ENCODE measurements at regions not wholly inside any gene's neighbourhood (a gene's known extent, or its start where the extent isn't known, plus 50 kb on each side); places are given as distances from the start of the nearest gene placed in this dataset.

DNA sequence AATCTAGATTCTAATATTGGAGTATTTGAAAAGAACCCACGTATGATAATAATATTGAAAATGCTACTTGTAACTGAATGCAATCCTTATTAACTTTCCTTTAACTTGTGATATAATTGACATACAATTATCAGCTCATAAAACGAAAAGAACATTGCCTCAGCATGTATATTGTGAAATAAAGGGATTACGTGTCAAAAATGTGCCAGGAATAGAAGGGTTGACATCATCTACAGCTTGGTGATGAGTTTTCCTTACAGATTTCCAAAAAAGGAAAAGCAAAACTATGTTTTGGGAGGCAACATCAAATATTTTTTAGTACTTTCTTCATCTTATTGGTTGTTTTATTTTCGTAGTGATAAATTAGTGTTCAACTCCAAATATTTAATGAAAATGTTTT is 266.0 kb upstream of the PTGER4 start:
- no peak for DNase-seq (ENCODE audit: low spot score)

- DNase-seq (ENCODE audit: low spot score) = no peak
Measured at GRCh38 chr5:40412771-40413170, 266.9 kb upstream of the PTGER4 start.

DNA sequence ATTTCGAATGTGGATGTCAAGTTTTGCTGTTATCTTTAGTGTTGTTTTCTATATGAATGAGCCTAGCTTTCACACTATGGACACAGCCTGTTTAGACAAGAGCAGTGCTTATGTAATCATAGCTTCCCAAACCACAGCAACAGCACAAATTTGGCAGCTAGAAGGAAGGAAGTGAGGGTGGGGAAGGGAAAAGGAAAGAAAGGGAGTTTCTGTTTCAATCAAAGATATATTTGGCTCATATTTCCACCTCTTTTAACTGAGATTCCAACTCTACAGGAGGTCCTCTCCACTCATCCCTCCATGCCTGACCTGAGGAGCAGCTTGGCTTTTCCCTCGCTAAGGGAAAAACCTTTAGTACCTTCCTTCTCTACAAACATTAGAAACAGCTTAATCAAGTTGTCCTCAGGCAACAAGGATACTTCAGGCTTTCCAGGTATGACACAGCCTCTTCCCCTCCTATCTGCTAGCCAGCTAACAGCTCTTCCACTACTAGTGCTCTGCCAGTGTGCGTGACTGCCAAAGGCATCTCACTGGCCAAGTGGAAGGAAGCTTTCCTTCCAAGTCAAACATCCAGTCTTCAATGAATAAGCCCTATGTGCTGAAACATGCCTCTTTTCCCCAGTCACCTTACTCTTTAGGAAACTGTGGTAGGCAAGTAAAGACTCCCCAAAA is 268.6 kb upstream of the PTGER4 start:
- no peak for DNase-seq (ENCODE audit: low spot score)

DNA sequence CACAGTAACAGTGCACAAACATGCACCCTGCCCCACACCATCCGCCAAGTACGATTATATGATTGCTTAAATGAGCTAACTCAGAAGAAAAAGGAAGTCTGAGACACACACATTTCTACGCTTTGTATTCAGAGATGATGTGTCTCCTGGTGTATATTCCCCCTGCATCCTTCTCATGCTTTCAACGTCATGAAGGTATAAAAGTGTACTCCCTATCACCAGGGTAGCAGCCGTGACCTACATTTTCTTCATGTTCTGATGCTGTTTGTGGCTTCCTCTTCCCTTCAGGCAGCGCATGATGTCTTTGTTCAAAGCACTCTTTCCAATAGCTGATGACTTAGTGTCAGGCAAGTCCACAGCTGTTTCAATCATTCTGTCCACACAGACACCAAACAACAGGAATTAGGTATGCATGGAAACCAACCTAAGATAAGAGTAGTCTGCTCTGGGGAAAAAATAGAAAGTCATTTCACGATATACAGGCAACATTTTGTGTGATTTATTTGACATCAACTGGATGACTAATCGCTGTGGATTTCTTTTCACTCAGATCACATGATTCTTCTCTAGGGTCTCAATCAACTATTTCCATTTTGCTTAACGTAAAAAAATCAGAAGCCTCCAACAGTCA is 269.4 kb upstream of the PTGER4 start:
- no peak for DNase-seq (ENCODE audit: low spot score)

GRCh38 chr5:40409601-40410000 is 270.1 kb upstream of the PTGER4 start:
- DNase-seq (ENCODE audit: low spot score) = no peak

GRCh38 chr5:40406741-40407211 is 272.9 kb upstream of the PTGER4 start:
- no peak for DNase-seq (ENCODE audit: low spot score)

DNA sequence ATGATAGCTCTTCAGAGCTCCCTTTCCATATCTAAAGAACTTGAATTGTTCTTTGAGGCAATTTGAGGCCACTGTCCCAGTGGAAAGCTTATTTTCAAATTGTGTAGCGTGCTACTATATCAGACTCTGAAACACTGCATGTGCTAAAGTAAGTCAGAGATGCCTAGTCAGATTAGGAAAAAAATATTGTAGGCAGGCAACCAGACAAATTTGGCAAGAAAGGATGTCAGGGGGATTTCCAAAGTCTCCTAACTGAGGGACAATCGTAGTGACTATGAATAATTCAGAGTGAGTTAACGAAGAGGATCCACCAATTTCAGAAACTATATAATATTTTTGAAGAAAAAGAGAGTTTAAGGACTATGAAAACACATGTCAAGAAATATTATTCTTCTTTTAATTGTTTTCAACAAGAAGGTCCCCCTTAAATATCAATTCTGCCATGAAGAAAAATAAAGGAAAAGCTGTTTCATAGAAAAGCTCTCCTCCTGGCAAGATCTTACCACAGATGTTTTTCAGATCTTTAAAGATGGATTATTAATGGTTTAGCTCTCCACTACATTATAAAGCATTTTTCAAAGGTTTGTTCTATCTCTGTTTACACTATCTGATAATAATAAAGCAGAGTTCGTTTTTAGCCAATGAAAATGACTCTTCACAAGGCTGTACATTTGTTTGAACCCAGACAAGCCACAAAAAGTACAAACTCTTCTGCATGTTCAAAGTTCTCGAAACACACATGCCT is 273.5 kb upstream of the PTGER4 start:
- DNase-seq (ENCODE audit: low spot score) = no peak

GRCh38 chr5:40405230-40405629 is 274.5 kb upstream of the PTGER4 start:
- DNase-seq (ENCODE audit: low spot score) = no peak

DNA sequence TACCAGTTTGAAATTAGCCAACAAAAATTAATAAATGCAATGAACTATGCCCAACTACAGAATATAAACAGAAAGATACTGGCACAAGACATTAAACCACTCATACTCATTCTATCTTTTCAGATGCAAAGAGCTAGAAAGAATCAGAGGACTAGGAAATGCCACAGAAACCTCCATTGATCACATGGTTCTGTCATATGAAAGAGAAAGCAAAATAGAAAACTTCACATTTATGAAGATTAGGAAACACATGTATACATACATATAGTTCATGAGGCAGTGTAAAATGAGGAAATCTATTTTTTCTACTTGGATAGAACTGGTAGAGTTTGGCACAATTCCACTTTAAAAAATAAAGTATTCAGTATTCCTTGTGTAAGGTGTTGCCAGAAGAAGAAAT is 275.1 kb upstream of the PTGER4 start:
- DNase-seq (ENCODE audit: low spot score) = no peak

DNA sequence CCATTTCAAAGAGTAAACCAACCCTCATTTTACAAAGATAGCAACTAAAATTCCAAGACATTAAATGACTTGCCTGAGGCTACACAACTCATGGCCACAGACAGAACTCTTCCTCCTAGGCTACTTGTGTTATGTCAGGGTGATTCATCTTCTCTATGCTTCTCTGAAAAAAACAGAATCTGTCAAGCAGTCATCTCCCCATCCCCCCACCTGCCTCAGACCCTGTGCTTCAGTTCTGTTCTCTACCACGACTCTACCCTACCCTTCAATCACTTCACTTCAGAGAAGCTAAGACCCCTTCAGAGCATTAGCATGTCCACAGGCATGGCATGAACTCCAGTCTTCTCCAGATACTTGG is 277.7 kb upstream of the PTGER4 start:
- DNase-seq (ENCODE audit: low spot score) = no peak

GRCh38 chr5:40401284-40402006 is 278.3 kb upstream of the PTGER4 start:
- no peak for DNase-seq (ENCODE audit: low spot score)

GRCh38 chr5:40400245-40400644 is 279.5 kb upstream of the PTGER4 start:
- DNase-seq (ENCODE audit: low spot score) = no peak

GRCh38 chr5:40399349-40399748 is 280.4 kb upstream of the PTGER4 start:
- no peak for DNase-seq (ENCODE audit: low spot score)

DNA sequence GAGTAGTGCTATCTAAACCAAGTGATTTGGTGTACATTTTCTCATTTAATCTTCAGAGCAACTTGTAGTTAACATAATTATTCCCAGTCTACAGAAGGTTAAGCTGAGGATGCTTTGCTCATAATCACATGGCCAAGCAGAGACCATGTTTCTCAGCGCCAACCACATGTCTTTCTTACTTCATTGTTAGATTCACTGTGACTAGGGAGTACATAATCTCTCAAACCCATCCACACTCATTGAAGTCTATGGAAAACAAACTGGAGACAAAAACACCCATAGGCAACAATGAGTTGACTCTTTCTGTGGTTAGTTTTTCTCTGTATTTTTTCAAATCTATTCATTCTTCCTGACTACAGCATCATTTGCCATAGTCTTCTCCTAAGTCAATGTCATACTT is 281.7 kb upstream of the PTGER4 start:
- no peak for DNase-seq (ENCODE audit: low spot score)

GRCh38 chr5:40397091-40397490 is 282.6 kb upstream of the PTGER4 start:
- no peak for DNase-seq (ENCODE audit: low spot score)

DNA sequence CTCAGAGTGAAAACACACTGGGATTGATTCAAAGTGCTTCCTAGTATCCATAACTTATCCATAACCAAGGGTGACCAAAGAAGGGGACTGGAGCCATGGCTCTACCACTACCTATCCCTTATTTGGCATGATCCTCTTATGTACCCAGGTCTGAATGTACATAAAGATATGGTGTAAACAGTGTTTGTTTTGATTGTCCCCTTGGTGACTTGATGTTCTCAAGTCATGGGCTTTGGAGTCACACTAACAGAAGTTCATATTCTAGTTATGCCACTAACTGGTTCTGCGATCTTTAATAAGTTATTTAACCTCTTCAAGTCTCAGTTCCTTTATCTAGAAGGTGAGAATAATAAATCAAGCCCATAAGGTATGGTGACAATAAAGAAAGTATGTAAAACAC is 283.4 kb upstream of the PTGER4 start:
- DNase-seq (ENCODE audit: low spot score) = no peak

GRCh38 chr5:40395251-40395650 is 284.5 kb upstream of the PTGER4 start:
- DNase-seq (ENCODE audit: low spot score) = no peak

DNA sequence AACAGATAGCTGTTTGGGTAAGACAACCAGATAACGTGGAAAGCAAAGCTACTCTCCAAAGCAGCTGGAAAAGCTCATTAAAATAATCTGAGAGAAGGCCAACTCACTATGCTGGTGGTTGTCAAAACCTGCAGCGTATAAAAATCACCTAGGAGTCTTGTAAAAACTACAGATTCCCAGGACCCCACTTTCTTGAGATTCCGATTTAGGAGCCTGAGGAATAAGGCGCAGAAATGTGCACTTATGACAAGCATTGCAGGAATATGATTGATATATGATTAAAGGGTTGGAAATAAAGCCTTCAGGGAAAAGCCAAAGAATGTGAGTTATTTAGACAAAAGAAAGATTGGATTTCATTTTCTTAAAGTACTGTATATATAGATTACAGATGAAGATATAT is 285.0 kb upstream of the PTGER4 start:
- DNase-seq (ENCODE audit: low spot score) = no peak

DNA sequence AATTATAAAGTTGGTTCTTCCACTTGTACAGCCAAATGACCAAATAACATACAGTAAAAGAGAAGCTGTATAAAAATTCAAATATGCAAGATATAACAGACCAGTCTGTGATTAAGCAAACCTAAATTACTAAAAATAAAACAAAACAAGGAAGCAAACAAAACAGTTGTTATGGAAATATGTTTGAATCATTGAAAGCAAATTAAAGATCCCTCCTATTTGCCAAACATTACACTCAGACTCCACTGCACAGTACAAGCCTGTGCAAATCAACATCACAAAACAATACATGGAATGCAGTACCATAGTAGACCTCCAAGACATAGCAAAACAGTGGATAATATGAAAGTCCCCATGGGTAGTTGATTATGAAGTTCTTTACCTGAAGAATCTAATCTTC is 288.1 kb upstream of the PTGER4 start:
- DNase-seq (ENCODE audit: low spot score) = no peak

GRCh38 chr5:40390281-40391149 is 289.2 kb upstream of the PTGER4 start:
- DNase-seq (ENCODE audit: low spot score) = no peak

GRCh38 chr5:40389591-40389990 is 290.1 kb upstream of the PTGER4 start:
- DNase-seq (ENCODE audit: low spot score) = no peak

DNA sequence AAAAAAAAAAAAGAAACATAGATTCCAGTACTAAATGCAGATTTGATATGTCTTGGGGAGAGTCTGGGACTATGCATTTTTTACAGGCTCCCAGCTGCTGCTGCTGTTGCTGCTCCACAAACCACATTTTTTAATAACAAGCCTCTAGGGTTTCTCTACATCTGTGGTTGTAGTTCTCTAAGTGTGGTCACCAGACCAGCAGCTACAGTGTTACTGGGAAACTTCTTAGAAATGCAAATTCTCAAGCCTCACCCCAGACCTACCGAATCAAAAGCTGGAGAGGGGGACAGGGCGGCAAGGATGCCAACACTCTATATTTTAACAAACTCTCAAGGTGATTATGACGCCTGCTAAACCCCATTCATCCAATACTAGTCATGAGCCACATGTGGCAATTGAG is 293.4 kb upstream of the PTGER4 start:
- DNase-seq (ENCODE audit: low spot score) = no peak
